Fibroblast of pulmonary artery (primary cell): ENCODE measurements at regions not wholly inside any gene's neighbourhood (a gene's known extent, or its start where the extent isn't known, plus 50 kb on each side); places are given as distances from the start of the nearest gene placed in this dataset.

Source experiments
- DNase-seq: peaks from one replicate; pipeline ENCODE4 v3.0.0-alpha.2; 2010; ENCODE audit warnings: low read depth
- H3K4me3 ChIP-seq: replicated peaks from 2 replicates; pipeline ENCODE4 v1.5.1; 2011; ENCODE audit warnings: low read depth, mild to moderate bottlenecking, control low read depth, low read length, moderate library complexity
- TF ChIP-seq, protein P1 (sequence below): IDR thresholded peaks from 2 replicates; pipeline ENCODE4 v1.5.1; 2011; ENCODE audit warnings: mild to moderate bottlenecking, control low read depth, low read length, inconsistent platforms; ENCODE audit errors: missing control alignments

GRCh38 chr2:176753752-176754474, 458.7 kb upstream of the HNRNPA3 start:
- TF ChIP-seq, protein P1, sequence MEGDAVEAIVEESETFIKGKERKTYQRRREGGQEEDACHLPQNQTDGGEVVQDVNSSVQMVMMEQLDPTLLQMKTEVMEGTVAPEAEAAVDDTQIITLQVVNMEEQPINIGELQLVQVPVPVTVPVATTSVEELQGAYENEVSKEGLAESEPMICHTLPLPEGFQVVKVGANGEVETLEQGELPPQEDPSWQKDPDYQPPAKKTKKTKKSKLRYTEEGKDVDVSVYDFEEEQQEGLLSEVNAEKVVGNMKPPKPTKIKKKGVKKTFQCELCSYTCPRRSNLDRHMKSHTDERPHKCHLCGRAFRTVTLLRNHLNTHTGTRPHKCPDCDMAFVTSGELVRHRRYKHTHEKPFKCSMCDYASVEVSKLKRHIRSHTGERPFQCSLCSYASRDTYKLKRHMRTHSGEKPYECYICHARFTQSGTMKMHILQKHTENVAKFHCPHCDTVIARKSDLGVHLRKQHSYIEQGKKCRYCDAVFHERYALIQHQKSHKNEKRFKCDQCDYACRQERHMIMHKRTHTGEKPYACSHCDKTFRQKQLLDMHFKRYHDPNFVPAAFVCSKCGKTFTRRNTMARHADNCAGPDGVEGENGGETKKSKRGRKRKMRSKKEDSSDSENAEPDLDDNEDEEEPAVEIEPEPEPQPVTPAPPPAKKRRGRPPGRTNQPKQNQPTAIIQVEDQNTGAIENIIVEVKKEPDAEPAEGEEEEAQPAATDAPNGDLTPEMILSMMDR = no peak
- H3K4me3 ChIP-seq = no peak overlapping the region
- DNase-seq = no peak

- TF ChIP-seq, protein P1 = no peak
- no peak overlapping the region for H3K4me3 ChIP-seq
- DNase-seq = no peak
Measured at GRCh38 chr2:176755537-176756135, 457.0 kb upstream of the HNRNPA3 start.

DNA sequence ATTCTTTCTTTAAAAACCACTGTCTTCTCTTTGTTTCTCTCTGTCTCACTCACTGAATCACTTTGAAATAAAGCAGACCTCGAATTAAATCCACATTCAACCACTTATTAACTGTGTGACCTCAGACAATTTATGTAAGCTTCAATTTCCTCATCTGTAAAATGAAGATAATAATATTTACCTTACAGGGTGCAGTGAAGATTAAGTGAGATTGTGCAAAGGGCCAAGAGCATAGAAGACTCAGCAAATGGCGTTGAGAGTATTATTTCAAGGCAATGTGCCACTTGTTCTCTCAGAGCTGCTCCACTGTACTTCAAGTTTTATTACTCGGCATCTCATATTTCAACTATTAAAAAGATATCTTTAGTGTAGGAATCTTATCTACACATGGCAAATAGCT, 454.2 kb upstream of the HNRNPA3 start:
- TF ChIP-seq, protein P1 = no peak
- no peak overlapping the region for H3K4me3 ChIP-seq
- no peak for DNase-seq

GRCh38 chr2:176760439-176760838, 452.2 kb upstream of the HNRNPA3 start:
- TF ChIP-seq, protein P1 = no peak
- H3K4me3 ChIP-seq = no peak overlapping the region
- no peak for DNase-seq

DNA sequence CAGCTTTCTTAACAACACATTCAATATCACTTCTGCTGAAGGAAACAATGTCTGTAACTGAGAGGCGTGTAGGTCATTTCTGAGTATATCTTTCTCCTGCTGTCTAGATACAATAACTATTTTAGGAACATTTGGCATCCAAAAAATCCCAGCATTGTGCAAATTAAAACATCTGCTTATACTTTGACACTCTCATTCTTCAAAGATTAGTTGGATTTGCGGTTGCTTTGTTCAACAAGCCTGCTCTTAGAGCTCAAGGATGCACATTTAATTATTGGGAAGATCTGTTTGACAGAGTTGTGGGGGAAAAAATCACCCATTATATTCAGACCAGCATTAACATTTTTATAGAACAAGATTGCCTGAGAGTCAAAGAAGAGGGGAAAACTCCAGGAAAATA, 449.5 kb upstream of the HNRNPA3 start:
- TF ChIP-seq, protein P1 = no peak
- no peak for DNase-seq
- H3K4me3 ChIP-seq = no peak overlapping the region

DNA sequence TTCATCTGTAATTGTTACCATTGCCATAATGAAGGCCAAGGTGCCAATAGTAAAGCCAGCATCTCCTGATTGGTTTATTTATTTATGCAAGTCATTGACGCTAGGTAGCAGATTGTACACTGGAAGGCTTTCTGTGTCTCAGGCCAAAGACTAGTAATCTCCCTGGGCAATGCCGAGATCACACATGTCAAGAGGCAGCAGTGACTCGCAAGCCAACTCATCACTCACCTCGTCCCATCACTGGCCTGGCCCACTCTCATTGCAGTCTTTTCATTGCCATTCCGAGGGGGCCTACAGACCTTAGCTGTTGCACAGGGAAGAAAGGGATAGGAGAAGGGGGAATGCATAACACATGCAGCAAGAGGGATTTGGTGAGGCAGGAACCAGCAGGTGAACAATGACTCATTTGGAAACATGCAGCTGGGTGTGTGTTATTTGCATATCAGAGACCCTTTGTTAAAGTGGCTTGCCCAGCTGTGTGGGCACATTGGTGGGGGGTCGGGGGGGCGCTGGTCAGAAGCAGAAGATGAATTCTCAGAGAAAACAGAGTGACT, 448.7 kb upstream of the HNRNPA3 start:
- TF ChIP-seq, protein P1 = no peak
- no peak for DNase-seq
- H3K4me3 ChIP-seq = no peak overlapping the region
